H1 (cell line): ENCODE measurements at regions not wholly inside any gene's neighbourhood (a gene's known extent, or its start where the extent isn't known, plus 50 kb on each side); places are given as distances from the start of the nearest gene placed in this dataset.

Experiments
- CHD7 ChIP-seq: fragments of 300-600 bp; sonication (generic); IDR thresholded peaks from 2 replicates; pipeline ENCODE4 v1.7.1; 2012; ENCODE audit warnings: low read length, moderate library complexity, mild to moderate bottlenecking, inconsistent platforms; ENCODE audit not compliant: insufficient replicate concordance

DNA sequence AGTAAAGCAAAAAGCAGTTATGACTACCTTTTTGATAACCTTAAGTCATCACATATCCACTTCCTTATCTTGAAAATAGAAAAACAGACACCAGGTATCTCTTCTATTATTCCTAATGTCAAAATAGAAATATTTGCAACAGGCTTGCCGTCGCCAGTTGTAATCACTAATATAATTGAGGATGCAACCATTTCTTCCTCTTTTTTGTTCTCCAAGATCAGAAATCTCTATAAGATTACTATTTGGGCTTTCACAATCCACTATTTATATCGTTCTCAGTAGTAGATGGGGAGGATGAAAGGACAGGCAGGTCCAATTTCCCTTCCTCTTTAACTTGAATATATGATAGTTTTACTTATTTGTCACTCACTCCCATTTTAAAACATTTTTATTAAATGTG is 130.2 kb upstream of the HMGA2 start (continued):
- TF ChIP-seq CHD7: no peak
- TF ChIP-seq, all 59 proteins: peak for 0
